ENCODE measurements at regions not wholly inside any gene's neighbourhood (a gene's known extent, or its start where the extent isn't known, plus 50 kb on each side); places are given as distances from the start of the nearest gene placed in this dataset.
A peak's percentile ranks its signal among the peaks of the same experiment; 100 is the strongest.
"Not testable (repeated sequence)": the region's sequence is repeated elsewhere in the genome, so short reads cannot be mapped to it uniquely, and the experiment has no call there.

DNA sequence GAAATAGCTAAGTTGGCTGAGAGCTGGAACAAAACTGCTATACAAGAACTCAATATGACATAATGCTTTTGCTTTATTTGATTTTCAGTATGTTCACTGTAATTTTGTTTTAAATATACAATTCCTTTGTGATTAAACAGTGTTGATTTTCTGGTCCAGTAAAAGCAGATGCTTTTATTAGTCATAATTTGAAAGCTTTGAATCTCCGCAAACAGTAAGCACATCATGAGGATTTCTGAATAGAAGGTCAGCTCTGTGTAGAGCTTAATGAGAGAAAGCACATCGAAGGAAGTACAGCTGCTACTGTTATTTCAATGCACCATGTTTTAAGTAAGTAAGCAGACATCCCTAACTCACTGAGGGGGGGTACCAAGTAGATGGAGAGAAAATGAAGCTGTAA is 701.3 kb upstream of the ACO1 start:
- peak; percentile 37 for DNase-seq (ENCODE audit: low read depth)

- DNase-seq (ENCODE audit: low read depth) = no peak
These were observed 686.5 kb upstream of the ACO1 start for GRCh38 chr9:31697956-31698355.

- DNase-seq (ENCODE audit: low read depth) = no peak
These were observed 684.6 kb upstream of the ACO1 start for GRCh38 chr9:31699836-31700235.

DNA sequence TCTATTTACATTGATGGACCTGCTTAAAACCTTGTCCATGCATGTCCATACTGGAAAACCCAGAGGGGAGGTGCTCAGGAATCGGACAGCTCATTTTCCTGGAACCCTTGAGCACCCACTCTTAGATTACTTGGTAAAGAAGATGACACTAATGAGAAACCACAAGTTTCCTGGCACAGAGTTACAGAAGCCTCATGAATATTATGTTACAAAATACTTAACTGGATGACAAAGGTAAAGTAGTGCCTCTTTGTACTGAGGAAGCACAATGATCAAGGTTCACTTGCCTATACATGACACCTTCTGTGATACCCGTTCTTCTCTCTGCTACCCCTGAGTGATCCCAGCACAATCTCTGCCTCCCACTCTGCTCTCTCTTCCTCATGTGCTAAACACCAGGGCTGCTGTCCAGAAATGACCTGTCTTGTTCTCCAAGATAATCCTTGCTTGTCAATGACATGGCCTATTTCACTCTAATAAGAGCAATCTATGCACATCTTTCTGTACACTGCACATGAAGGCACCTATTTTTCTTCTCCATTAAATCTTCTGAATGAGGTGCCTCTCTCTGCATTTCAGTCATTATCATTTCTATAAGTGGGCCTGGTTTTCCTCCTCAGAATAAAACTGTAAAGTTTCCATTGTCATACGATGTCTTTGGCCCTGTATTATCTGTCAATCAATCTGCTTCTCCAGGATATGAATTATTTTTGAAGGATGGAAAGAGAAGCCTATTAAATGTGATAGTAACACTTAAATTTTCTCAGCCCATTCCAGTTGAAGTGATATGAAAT is 684.0 kb upstream of the ACO1 start:
- DNase-seq (ENCODE audit: low read depth) = peak; percentile 63

DNA sequence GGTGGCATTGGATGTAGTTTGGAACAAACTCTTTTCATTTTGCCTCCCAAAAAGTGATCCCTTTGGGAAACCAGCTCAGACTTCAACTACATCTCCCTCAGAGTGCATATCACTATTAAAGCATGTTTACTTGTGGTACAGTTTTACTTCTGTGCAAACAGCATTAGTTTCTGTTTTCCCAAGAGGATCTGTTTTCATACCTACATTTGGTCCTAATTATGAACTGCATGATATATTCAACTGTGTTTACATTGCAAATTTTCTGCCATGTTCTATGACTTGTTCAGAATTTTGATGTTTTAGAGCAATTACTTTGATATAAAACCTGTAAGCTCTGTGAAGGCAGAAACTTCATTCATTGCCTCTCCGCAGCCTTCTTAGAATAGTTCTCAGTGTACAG is 681.5 kb upstream of the ACO1 start:
- DNase-seq (ENCODE audit: low read depth) = no peak

DNA sequence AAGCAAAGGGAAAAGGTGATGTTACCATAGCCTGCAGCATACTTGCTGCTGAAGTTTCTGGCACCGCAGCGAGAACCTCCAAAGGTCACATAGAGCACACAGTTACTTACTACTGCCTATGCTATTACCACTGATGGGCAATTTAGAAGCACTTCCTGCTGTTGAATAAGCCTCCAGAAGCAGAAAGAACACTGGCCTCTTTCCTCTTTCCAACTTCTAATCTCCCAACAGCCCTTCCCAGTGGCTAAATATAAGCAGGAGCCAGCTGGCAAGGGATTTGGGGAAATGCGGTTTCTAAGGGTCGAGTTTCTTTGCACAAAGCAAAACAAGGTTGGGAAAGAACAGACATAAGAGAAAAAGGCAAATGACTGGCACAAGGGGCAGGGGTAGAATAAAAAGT is 669.2 kb upstream of the ACO1 start:
- peak; percentile 92 for DNase-seq (ENCODE audit: low read depth)

- no peak for DNase-seq (ENCODE audit: low read depth)
These were observed 665.2 kb upstream of the ACO1 start for GRCh38 chr9:31719262-31719661.

GRCh38 chr9:31730398-31730797 is 654.0 kb upstream of the ACO1 start:
- peak; percentile 79 for DNase-seq (ENCODE audit: low read depth)

DNA sequence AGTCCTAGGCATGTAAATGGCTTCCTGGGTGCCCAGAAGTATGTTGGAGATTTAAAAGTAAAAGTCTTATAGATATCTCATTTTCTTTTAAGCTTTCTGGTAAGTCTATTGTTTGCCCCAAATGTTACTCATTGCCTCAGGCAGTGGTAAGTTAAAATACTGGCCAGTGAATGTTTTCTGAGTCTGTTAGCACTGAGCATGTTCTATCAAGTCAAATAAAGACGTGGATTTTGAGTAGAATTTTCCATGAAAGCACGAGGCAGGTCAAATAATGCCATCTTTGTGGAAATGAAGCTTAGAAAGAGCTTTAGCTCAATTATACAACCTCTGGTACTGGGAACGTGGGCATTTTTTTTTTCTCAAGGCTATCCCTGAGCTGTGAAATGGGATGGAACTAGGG is 651.3 kb upstream of the ACO1 start:
- DNase-seq (ENCODE audit: low read depth) = no peak

DNA sequence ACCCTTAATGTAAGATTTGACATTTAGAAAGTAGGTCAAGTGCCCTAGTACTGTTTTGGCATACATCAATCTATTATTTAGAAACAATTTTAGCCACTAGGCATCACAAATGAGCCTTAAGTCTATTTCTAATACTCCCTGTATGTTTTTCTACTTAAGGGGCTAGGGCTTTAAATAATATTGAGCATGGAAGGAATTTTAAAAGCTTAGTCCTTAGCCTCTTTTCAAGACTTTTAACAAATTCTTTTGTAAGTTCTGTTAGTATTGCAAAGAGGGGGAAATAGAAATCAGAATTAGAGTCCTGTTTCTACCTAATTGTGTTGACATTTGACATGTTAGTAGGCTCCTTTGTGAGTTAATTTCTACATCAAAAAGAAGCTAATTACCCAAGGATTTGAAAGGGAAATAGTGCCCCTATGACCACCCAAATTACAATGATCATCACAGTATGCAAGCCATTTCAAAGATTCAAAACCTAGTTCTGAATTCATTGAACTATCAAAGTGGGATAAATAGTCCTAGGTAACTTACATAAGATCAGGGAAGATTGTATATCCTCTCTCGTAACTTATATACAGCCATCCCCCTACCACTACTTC is 647.8 kb upstream of the ACO1 start:
- no peak for DNase-seq (ENCODE audit: low read depth)

DNA sequence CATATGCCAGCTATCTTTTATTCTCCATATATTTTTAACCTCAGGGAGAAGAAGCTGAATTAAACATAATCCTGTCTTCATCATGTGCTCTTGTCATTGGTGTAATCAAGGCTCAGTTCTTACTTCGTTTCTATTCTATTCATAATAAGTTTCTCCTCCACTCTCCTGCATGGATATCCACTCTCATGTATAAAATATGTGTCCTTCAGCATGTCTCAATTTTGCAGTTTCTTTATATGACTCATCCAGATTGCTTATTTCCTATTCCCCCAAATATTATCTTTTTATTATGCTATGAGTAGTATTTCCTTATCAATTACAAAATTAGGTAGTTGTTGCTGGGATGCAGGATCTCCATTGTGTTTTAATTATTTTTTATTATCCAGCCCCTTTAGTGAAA is 643.7 kb upstream of the ACO1 start:
- no peak for DNase-seq (ENCODE audit: low read depth)

GRCh38 chr9:31744589-31744988 is 639.9 kb upstream of the ACO1 start:
- no peak for DNase-seq (ENCODE audit: low read depth)

DNA sequence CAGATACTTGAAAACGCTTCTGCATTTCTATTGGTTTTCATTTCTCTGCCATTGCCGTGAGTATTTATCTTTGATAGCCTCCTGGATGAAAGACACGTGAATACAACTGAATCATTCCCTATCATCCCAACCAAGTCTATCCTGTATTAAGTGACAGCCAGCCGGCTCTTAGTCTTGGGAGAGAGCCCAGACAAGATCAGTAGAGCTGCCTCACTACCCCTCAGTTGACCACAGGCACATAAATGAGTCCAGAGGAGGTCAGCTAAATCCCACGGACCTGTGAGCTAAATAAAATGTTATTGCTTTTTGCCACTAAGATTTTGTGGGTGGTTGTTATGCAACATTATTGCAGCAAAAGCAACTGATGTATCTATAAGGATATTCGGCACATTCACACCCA is 639.0 kb upstream of the ACO1 start:
- peak; percentile 94 for DNase-seq (ENCODE audit: low read depth)

DNA sequence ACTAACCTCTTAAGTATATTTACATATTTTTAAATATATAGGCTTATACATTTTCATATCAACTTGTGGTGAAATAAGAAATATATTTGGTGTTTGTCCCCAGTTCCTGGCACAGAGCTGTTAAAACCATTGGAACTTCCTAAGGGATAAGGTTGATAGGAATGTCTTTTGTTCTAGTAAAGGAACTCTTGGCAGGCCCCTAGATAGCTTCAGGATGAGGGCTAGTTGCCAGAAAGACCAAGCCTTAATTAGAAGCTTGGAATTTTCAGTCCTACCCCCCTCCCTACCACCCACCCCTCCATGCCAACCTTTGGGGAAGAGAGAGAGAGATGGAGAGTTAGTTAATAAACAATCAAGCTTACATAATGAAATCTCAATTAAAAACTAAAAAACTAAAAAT is 638.6 kb upstream of the ACO1 start:
- DNase-seq (ENCODE audit: low read depth) = peak; percentile 67

GRCh38 chr9:31753756-31754155 is 630.7 kb upstream of the ACO1 start:
- no peak for DNase-seq (ENCODE audit: low read depth)

DNA sequence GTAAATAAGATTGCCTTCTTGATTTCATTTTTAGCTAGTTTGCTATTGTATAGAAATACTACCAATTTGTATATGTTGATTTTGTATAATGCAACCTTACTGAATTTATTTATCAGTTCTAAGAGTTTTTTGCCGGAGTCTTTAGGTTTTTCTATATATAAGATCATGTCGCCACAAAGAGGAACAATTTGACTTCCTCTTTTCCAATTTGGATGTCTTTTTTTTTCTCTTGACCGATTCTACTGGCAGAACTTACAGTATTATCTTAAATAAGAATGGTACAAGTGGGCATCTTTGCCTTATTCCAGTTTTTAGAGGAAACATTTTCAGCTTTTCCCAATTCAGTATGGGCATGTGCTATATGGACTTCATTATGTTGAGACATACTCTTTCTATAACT is 624.7 kb upstream of the ACO1 start:
- no peak for DNase-seq (ENCODE audit: low read depth)

DNA sequence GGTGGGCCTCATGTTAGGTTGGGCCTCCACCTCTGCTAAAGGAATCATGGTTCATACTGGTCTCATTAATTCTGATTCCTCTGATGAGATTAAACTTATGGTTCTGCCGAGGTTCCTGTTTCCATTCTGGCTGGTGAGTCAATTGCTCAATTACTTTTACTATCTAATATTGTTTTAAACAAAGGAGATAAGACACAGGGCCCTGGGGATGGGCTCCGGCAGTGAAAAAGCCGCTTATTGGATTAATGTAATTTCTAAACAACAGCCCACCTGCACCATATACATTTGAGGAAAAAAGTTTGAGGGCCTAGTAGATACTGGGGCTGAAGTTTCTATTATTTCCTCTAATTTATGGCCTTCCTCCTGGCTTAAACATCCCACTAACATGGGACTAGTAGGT is 610.4 kb upstream of the ACO1 start:
- DNase-seq (ENCODE audit: low read depth) = not testable (repeated sequence)

DNA sequence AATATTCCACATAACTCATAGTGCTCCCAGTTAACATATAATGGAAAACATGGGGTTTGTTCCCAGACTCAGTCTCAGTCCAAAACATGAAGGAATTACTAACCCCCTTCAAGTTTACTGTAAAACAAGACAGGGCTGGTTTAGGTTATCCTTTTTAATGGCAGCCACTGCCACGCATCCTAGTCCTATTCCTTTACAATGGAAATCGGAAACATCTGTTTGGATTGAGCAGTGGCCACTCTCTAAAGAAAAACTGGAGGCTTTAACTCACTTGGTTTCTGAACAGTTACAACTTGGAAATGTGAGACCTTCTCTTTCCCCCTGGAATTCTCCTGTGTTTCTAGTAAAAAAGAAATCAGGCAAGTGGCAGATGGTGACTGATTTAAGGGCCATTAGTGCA is 609.9 kb upstream of the ACO1 start:
- DNase-seq (ENCODE audit: low read depth) = no peak

DNA sequence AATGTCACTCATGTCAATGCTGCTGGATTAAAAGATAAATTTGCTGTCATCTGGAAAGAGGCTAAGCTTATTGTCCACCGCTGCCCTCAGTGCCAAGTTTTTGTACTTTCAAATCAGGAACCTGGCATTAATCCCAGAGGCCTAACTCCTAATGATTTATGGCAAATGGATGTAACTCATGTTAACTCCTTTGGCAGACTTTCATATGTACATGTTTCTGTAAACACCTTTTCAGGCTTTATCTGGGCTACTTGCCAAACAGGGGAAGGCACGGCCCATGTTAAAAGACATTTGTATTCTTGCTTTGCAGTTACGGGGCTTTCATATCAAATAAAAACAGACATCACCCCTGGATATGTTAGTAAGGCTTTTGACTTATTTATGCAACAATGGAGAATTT is 608.0 kb upstream of the ACO1 start:
- peak; percentile 28 for DNase-seq (ENCODE audit: low read depth)

DNA sequence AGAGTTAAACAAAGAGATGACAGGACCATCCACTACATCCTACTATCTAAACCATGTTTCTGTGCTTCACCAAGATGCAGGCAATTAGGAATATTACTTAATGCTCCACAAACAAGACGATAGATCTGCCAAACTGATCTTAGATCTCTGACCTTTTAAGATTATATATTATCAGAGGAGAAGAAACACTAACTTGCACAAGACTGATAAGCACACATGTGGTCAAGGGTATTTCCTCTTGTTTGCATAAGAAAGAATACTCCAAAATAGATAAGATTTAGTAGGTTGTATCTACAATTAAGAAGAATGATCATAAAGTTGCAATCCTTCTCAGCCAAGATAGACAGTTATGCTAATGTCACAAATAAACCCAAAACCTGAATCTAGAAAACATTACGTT is 601.0 kb upstream of the ACO1 start:
- DNase-seq (ENCODE audit: low read depth) = no peak

- no peak for DNase-seq (ENCODE audit: low read depth)
These were observed 593.7 kb upstream of the ACO1 start for GRCh38 chr9:31790720-31791119.

DNA sequence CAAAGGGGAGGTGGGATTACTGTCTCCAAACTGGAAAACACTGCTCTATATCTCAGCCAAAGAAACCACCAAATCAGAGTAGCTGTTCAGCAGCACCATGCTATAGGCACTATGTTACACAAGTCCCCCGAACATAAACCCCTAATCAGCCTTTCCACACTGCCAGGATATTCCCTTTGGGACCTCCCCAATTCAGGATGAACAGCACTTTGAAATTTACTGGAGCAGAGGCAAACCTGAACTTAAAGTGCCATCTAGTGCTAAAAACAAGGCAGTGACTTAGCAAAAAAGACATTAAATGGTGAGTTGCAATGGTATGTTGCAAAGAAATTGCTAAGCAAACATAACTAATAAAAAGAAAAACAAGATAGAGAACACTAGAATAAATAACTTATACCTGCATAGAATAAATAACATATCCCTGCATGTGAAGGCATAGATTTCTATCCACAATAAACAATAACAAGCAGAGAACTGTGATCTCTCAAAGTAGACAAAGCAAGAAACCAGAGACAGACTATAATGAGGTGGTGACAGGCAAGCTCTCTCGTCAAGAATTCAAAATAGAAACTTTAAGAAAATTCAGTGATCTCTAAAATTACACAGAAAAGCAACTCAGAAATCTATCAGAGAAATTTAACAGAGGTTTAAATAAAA is 584.4 kb upstream of the ACO1 start:
- DNase-seq (ENCODE audit: low read depth) = peak; percentile 75

Data from myocyte (in vitro differentiated cells).